H9 (cell line): ENCODE measurements at regions not wholly inside any gene's neighbourhood (a gene's known extent, or its start where the extent isn't known, plus 50 kb on each side); places are given as distances from the start of the nearest gene placed in this dataset.

Source experiments
- DNase-seq: peaks from one replicate; pipeline ENCODE4 v3.0.0-alpha.2; 2017
- H2AFZ ChIP-seq: one replicate; pipeline ENCODE4 v1.6.1; 2013; ENCODE audit warnings: mild to moderate bottlenecking, low read length, control low read depth, moderate library complexity
- H2AK5ac ChIP-seq: 2 replicates; pipeline ENCODE4 v1.6.1; 2013; ENCODE audit warnings: low read length, control low read depth, mixed read lengths; ENCODE audit not compliant: insufficient read length
- H2BK120ac ChIP-seq: one replicate; pipeline ENCODE4 v1.6.1; 2013; ENCODE audit warnings: low read depth, mild to moderate bottlenecking, low read length, control low read depth, inconsistent platforms; ENCODE audit not compliant: poor library complexity, severe bottlenecking
- H2BK12ac ChIP-seq: 2 replicates; pipeline ENCODE4 v1.6.1; 2013; ENCODE audit warnings: low read length, control low read depth, mixed read lengths, low read depth; ENCODE audit not compliant: insufficient read length
- H2BK15ac ChIP-seq: 2 replicates; pipeline ENCODE4 v1.6.1; 2013; ENCODE audit warnings: low read depth, low read length, control low read depth
- H2BK20ac ChIP-seq: one replicate; pipeline ENCODE4 v1.6.1; 2013; ENCODE audit warnings: low read depth, mild to moderate bottlenecking, low read length, control low read depth, inconsistent platforms; ENCODE audit not compliant: poor library complexity, severe bottlenecking
- H2BK5ac ChIP-seq: 2 replicates; pipeline ENCODE4 v1.6.1; 2013; ENCODE audit warnings: low read length, control low read depth, mixed read lengths; ENCODE audit not compliant: insufficient read length
- H3K14ac ChIP-seq: 2 replicates; pipeline ENCODE4 v1.6.1; 2013; ENCODE audit warnings: low read length, control low read depth; ENCODE audit not compliant: insufficient read depth
- H3K18ac ChIP-seq: 2 replicates; pipeline ENCODE4 v1.6.1; 2013; ENCODE audit warnings: low read depth, mild to moderate bottlenecking, mixed read lengths, low read length, control low read depth; ENCODE audit not compliant: insufficient read length
- H3K23ac ChIP-seq: 2 replicates; pipeline ENCODE4 v1.6.1; 2013; ENCODE audit warnings: low read length, control low read depth, mixed read lengths, low read depth; ENCODE audit not compliant: insufficient read length
- H3K23me2 ChIP-seq: 2 replicates; pipeline ENCODE4 v1.6.1; 2013; ENCODE audit warnings: low read depth, mild to moderate bottlenecking, mixed read lengths, low read length, control low read depth; ENCODE audit not compliant: insufficient read length, poor library complexity, severe bottlenecking
- H3K27ac ChIP-seq: 2 replicates; pipeline ENCODE4 v1.5.1; 2013; ENCODE audit warnings: low read length, control low read depth, mixed read lengths, low read depth; ENCODE audit not compliant: insufficient read length
- H3K27me3 ChIP-seq: 2 replicates; pipeline ENCODE4 v1.6.1; 2013; ENCODE audit warnings: low read length, control low read depth, inconsistent platforms; ENCODE audit not compliant: insufficient read depth
- H3K4ac ChIP-seq: 2 replicates; pipeline ENCODE4 v1.6.1; 2013; ENCODE audit warnings: low read depth, mild to moderate bottlenecking, control low read depth, inconsistent platforms, low read length, moderate library complexity
- H3K4me1 ChIP-seq: 2 replicates; pipeline ENCODE4 v1.6.1; 2013; ENCODE audit warnings: low read length, control low read depth, inconsistent platforms; ENCODE audit not compliant: insufficient read depth
- H3K4me2 ChIP-seq: 2 replicates; pipeline ENCODE4 v1.6.1; 2013; ENCODE audit warnings: low read length, control low read depth, mixed read lengths; ENCODE audit not compliant: insufficient read length, insufficient read depth
- H3K56ac ChIP-seq: 2 replicates; pipeline ENCODE4 v1.6.1; 2013; ENCODE audit warnings: low read depth, mild to moderate bottlenecking, mixed read lengths, low read length, control low read depth; ENCODE audit not compliant: insufficient read length
- H3K79me1 ChIP-seq: 2 replicates; pipeline ENCODE4 v1.6.1; 2013; ENCODE audit warnings: low read depth, mild to moderate bottlenecking, moderate library complexity, low read length, control low read depth, inconsistent platforms; ENCODE audit not compliant: insufficient read depth, poor library complexity, severe bottlenecking
- H3K79me2 ChIP-seq: 2 replicates; pipeline ENCODE4 v1.6.1; 2013; ENCODE audit warnings: low read length, control low read depth, inconsistent platforms; ENCODE audit not compliant: insufficient read depth
- H3K9ac ChIP-seq: 2 replicates; pipeline ENCODE4 v1.6.1; 2013; ENCODE audit warnings: low read length, control low read depth, mixed read lengths; ENCODE audit not compliant: insufficient read length; ENCODE audit errors: extremely low read depth
- H3K9me3 ChIP-seq: one replicate; pipeline ENCODE4 v1.6.1; 2013; ENCODE audit warnings: low read depth, low read length, inconsistent platforms; ENCODE audit not compliant: control insufficient read depth
- H3T11ph ChIP-seq: one replicate; pipeline ENCODE4 v1.6.1; 2013; ENCODE audit warnings: mild to moderate bottlenecking, low read length, control low read depth, inconsistent platforms
- H4K20me1 ChIP-seq: one replicate; pipeline ENCODE4 v1.6.1; 2013; ENCODE audit not compliant: control insufficient read depth, insufficient read length, insufficient read depth
- H4K5ac ChIP-seq: 2 replicates; pipeline ENCODE4 v1.6.1; 2013; ENCODE audit warnings: low read depth, mild to moderate bottlenecking, mixed read lengths, low read length, control low read depth; ENCODE audit not compliant: insufficient read length
- H4K8ac ChIP-seq: replicated peaks from 2 replicates; pipeline ENCODE4 v1.6.1; 2013; ENCODE audit warnings: low read length, control low read depth, mixed read lengths, low read depth; ENCODE audit not compliant: insufficient read length
- H4K91ac ChIP-seq: 2 replicates; pipeline ENCODE4 v1.6.1; 2013; ENCODE audit warnings: low read depth, mild to moderate bottlenecking, moderate library complexity, mixed read lengths, low read length, control low read depth; ENCODE audit not compliant: insufficient read length
- H3K27ac Mint-ChIP-seq, 3 experiments: 2 replicates in 2 of 3; 3 replicates in 1 of 3; pipeline ENCODE4 v1.8.0; 2020 to 2021; ENCODE audit warnings: mixed read lengths in 3 of 3, mild to moderate bottlenecking in 1 of 3, moderate library complexity in 1 of 3
- H3K27me3 Mint-ChIP-seq: 2 replicates; pipeline ENCODE4 v1.8.0; 2021; ENCODE audit warnings: low read depth, mild to moderate bottlenecking, moderate library complexity, mixed read lengths
- H3K36me3 Mint-ChIP-seq, 3 experiments: 2 replicates in 2 of 3; 3 replicates in 1 of 3; pipeline ENCODE4 v1.8.0; 2020 to 2021; ENCODE audit warnings: low read depth in 3 of 3, mixed read lengths in 3 of 3; ENCODE audit not compliant: insufficient read depth in 1 of 3
- H3K4me1 Mint-ChIP-seq, 2 experiments: 2 replicates each; pipeline ENCODE4 v1.8.0; 2020; ENCODE audit warnings: mixed read lengths in 2 of 2
- H3K4me3 Mint-ChIP-seq, 2 experiments: 2 replicates in 1 of 2; 3 replicates in 1 of 2; pipeline ENCODE4 v1.8.0; 2020 to 2021; ENCODE audit warnings: mild to moderate bottlenecking in 2 of 2, mixed read lengths in 2 of 2, moderate library complexity in 1 of 2
- H3K9me3 Mint-ChIP-seq, 2 experiments: 2 replicates in 1 of 2; 3 replicates in 1 of 2; pipeline ENCODE4 v1.8.0; 2020; ENCODE audit warnings: mild to moderate bottlenecking in 2 of 2, mixed read lengths in 2 of 2, moderate library complexity in 1 of 2
- CTCF ChIP-seq: fragments of 200-600 bp; sonication (generic); conservative IDR thresholded peaks from 3 replicates; pipeline ENCODE4 v1.8.0; 2021; ENCODE audit warnings: antibody characterized with exemption, mild to moderate bottlenecking
- WGBS: extraction: QIAGEN DNeasy Blood & Tissue Kit; methylation state at CpG from one replicate; pipeline ENCODE4 v1.1.7; 2013; ENCODE audit warnings: missing lambda C conversion rate, low lambda C conversion rate, mixed read lengths; ENCODE audit not compliant: insufficient read length; ENCODE audit errors: extremely low coverage; 5-methylcytosine and 5-hydroxymethylcytosine counted together

- Histone ChIP-seq H4K91ac (no peak overlapping the region), H2BK20ac (no peak overlapping the region), H3K4me2 (no peak overlapping the region), H3K23ac (no peak overlapping the region), H3T11ph (no peak overlapping the region), H3K79me2 (no peaks in the 10 kb centered on the region), H3K27ac (no peak overlapping the region), H4K20me1 (no peaks in the 10 kb centered on the region), H3K14ac (no peak overlapping the region), H2BK12ac (no peak overlapping the region), H2AFZ (no peak overlapping the region), H3K4me1 (no peaks in the 10 kb centered on the region), H2BK15ac (no peak overlapping the region), H3K56ac (no peak overlapping the region), H2BK5ac (no peak overlapping the region), H3K27me3 (no peaks in the 10 kb centered on the region), H3K9ac (no peak overlapping the region), H4K5ac (no peak overlapping the region), H3K18ac (no peak overlapping the region), H3K23me2 (no peaks in the 10 kb centered on the region), H2AK5ac (no peak overlapping the region), H3K9me3 (peaks cover 56% of the 10 kb centered on the region), H4K8ac (no peak overlapping the region), H3K79me1 (no peaks in the 10 kb centered on the region), H2BK120ac (no peak overlapping the region), H3K4ac (no peak overlapping the region)
- Mint-ChIP-seq H3K27ac (no peak overlapping the region), H3K9me3 (peaks cover 82 to 84% of the 10 kb centered on the region in 2 experiments), H3K27me3 (peaks cover 4% of the 10 kb centered on the region), H3K4me1 (no peaks in the 10 kb centered on the region), H3K4me3 (no peak overlapping the region), H3K36me3 (peaks cover 13 to 27% (median 19%) of the 10 kb centered on the region in 3 experiments)
- DNase-seq: no peak
- no CpG with 5 or more reads among the region's 9 CpGs for WGBS
- TF ChIP-seq CTCF: no peak
Measured at GRCh38 chr17:22267019-22267418, 574.7 kb downstream of the KCNJ18 start.
